Loucy (cell line): ENCODE measurements at regions not wholly inside any gene's neighbourhood (a gene's known extent, or its start where the extent isn't known, plus 50 kb on each side); places are given as distances from the start of the nearest gene placed in this dataset.

Source experiments
- EZH2phosphoT487 ChIP-seq: fragments of 200-600 bp; IDR thresholded peaks from 2 replicates; pipeline ENCODE4 v1.6.1; 2018; ENCODE audit warnings: antibody characterized with exemption, mild to moderate bottlenecking, moderate library complexity, borderline replicate concordance
- TF ChIP-seq, protein P1 (sequence below): fragments of 200-600 bp; sonication (generic); conservative IDR thresholded peaks from 2 replicates; pipeline ENCODE4 v1.5.1; 2014; ENCODE audit warnings: mild to moderate bottlenecking, antibody characterized with exemption, low read length

GRCh38 chr14:105888151-105888550 lies 361.8 kb downstream of the TMEM121 start:
- TF ChIP-seq, protein P1, sequence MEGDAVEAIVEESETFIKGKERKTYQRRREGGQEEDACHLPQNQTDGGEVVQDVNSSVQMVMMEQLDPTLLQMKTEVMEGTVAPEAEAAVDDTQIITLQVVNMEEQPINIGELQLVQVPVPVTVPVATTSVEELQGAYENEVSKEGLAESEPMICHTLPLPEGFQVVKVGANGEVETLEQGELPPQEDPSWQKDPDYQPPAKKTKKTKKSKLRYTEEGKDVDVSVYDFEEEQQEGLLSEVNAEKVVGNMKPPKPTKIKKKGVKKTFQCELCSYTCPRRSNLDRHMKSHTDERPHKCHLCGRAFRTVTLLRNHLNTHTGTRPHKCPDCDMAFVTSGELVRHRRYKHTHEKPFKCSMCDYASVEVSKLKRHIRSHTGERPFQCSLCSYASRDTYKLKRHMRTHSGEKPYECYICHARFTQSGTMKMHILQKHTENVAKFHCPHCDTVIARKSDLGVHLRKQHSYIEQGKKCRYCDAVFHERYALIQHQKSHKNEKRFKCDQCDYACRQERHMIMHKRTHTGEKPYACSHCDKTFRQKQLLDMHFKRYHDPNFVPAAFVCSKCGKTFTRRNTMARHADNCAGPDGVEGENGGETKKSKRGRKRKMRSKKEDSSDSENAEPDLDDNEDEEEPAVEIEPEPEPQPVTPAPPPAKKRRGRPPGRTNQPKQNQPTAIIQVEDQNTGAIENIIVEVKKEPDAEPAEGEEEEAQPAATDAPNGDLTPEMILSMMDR: no peak
- TF ChIP-seq EZH2phosphoT487: no peak
